ENCODE measurements at regions not wholly inside any gene's neighbourhood (a gene's known extent, or its start where the extent isn't known, plus 50 kb on each side); places are given as distances from the start of the nearest gene placed in this dataset.
"Not testable (repeated sequence)": the region's sequence is repeated elsewhere in the genome, so short reads cannot be mapped to it uniquely, and the experiment has no call there.

DNA sequence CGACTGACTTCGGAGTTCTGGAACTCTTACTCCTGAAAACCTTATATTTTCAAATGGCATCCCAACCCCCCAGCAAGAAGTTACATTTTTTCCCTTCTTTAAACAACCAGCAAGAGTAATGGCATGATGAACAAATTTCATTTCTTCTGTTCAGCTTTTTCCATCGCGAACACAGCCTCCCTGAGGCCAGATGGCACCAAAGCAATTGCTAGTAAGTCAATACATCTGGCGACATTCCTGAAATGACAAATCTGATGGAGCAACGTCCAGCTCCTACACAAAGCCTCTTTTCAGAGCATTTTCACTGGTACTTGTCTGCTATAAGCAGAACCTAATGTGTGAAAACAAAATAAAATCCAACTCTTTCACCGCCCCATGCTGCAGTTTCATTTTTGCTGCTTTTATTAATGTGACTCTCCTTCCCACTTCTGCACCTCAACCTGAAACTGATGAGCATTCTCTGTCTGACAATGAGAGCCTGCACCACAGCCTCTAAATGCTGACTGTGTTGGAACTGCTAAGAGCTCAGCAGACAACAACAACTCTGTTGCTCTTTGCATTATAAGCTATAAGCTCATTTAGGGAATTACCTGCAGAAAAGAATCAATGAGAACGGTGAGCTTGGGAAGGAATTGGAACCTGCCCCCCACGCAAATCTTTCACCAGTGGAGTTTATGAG lies 229.8 kb downstream of the FGFR2 start:
- WGBS = 62% methylated on average over 9 of the region's 9 CpGs
- DNase-seq (ENCODE audit: extremely low spot score) = no peak
- H3K4me3 ChIP-seq (ENCODE audit: low read depth, low read length) = no peak overlapping the region

DNA sequence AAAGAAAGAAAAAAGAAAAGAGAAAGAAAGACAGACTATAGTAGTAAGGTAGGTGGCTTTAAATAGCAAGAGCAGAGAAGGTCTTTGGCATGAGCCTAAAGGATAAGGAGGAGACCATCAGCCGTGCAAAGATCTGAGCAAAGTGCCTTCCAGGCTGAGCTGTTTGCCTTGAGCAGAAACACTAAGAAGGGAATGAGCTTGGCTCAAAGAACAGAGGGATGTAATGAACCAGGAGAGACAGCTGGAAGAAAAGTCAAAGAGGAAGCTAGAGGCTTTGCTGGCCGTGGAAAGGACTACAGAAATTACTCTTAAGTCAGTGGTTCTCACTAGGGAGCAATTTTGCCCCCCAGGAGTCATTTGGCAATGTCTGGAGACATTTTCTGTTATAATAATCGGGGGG lies 228.6 kb downstream of the FGFR2 start:
- 48% methylated on average over 3 of the region's 3 CpGs for WGBS

More for the DNA sequence above, 229.8 kb downstream of the FGFR2 start:
- Histone ChIP-seq H3K27ac (ENCODE audit: low read depth) (no peak overlapping the region), H3K4me1 (ENCODE audit: insufficient read depth) (no peaks in the 10 kb centered on the region), H3K36me3 (ENCODE audit: insufficient read depth) (no peaks in the 10 kb centered on the region)

DNA sequence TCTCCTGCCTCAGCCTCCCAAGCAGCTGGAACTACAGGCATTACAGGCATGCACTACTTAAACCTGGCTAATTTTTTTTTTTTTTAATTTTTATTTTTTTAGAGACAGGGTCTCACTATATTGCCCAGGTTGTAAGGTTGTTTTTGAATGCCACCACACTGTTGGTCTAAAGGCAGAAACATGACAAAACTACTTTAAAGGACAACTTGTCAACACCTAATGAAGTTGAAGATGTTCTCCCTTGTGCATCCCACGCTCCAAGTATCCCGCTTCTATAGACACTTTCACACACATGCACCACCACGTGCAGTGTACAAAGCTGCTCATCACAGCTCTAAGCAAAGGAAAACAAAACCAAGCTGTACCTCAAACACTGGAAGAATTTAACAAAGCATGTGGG lies 226.4 kb downstream of the FGFR2 start:
- Histone ChIP-seq H3K4me1 (ENCODE audit: insufficient read depth) (no peaks in the 10 kb centered on the region), H3K36me3 (ENCODE audit: insufficient read depth) (no peaks in the 10 kb centered on the region), H3K4me3 (ENCODE audit: low read depth, low read length) (no peak overlapping the region), H3K27ac (ENCODE audit: low read depth) (no peak overlapping the region)
- 79% methylated on average over 3 of the region's 3 CpGs for WGBS
- DNase-seq (ENCODE audit: extremely low spot score) = no peak

More for the DNA sequence above, 228.6 kb downstream of the FGFR2 start:
- Histone ChIP-seq H3K4me3 (ENCODE audit: low read depth, low read length) (no peak overlapping the region), H3K4me1 (ENCODE audit: insufficient read depth) (no peaks in the 10 kb centered on the region), H3K36me3 (ENCODE audit: insufficient read depth) (no peaks in the 10 kb centered on the region), H3K27ac (ENCODE audit: low read depth) (no peak overlapping the region)
- no peak for DNase-seq (ENCODE audit: extremely low spot score)

DNA sequence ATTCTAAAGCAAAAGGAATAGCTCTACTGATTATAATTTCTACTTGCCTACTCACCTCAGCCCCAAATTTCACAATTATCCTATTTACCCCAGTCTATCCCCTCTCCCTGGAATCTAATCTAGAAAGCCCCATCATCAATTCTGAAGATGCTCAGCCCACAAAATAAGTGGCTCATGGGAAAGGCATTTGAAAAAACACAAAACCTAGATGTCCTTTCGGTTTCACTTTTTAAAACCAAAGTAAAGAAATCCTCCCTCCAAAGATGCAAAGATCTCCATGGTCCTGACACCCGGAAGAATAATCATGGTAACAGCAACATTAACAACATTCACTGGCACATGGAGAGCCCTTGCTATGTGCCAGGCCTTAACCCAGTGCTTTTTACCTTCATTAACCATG lies 224.8 kb downstream of the FGFR2 start:
- H3K4me3 ChIP-seq (ENCODE audit: low read depth, low read length) = no peak overlapping the region
- H3K27ac ChIP-seq (ENCODE audit: low read depth) = no peak overlapping the region
- no peaks in the 10 kb centered on the region for H3K4me1 ChIP-seq (ENCODE audit: insufficient read depth)
- DNase-seq (ENCODE audit: extremely low spot score) = no peak
- no peaks in the 10 kb centered on the region for H3K36me3 ChIP-seq (ENCODE audit: insufficient read depth)
- 83% methylated on average over 2 of the region's 2 CpGs for WGBS

DNA sequence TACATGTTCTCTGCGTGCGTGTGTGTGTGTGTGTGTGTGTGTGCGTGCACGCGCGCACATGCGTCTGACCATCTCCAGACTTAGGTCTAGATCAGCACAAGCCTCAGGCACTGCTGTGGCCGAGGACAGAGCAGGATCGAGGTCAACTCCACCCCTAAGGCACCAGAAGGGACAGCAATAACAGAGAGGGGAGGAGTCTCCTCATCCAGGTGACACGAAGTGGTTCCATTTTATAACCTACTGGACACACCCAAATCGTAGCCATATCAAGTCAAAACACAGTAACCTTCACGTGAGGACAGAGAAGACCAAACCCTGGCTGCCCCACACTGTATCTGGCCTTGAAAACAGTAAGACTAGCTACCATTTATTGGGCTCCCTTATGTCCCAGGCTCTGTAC lies 224.1 kb downstream of the FGFR2 start:
- Histone ChIP-seq H3K27ac (ENCODE audit: low read depth) (no peak overlapping the region), H3K36me3 (ENCODE audit: insufficient read depth) (no peaks in the 10 kb centered on the region), H3K4me1 (ENCODE audit: insufficient read depth) (no peaks in the 10 kb centered on the region), H3K4me3 (ENCODE audit: low read depth, low read length) (no peak overlapping the region)
- no peak for DNase-seq (ENCODE audit: extremely low spot score)
- WGBS = 93% methylated on average over 12 of the region's 12 CpGs

DNA sequence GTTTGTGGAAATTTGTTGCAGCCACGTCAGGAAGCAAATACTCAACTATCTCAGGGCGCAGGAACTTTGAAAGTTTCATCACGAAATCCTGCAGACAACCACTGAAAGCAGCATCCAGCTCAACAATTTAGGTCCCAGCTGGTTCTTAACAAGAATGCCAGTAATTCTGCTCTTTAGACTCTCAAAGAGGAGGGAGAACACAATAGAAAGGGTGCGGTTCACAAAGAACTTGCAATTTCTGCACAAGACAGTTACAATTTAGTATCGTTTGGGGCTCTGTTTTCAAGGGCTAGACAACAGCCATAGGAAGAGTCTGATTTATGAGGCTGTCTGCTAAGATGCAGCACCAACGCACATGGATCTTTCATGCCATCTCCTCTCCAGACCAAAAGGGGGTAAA lies 223.1 kb downstream of the FGFR2 start:
- Histone ChIP-seq H3K4me3 (ENCODE audit: low read depth, low read length) (no peak overlapping the region), H3K4me1 (ENCODE audit: insufficient read depth) (no peaks in the 10 kb centered on the region), H3K27ac (ENCODE audit: low read depth) (no peak overlapping the region), H3K36me3 (ENCODE audit: insufficient read depth) (no peaks in the 10 kb centered on the region)
- DNase-seq (ENCODE audit: extremely low spot score) = no peak
- WGBS = 70% methylated on average over 6 of the region's 6 CpGs

DNA sequence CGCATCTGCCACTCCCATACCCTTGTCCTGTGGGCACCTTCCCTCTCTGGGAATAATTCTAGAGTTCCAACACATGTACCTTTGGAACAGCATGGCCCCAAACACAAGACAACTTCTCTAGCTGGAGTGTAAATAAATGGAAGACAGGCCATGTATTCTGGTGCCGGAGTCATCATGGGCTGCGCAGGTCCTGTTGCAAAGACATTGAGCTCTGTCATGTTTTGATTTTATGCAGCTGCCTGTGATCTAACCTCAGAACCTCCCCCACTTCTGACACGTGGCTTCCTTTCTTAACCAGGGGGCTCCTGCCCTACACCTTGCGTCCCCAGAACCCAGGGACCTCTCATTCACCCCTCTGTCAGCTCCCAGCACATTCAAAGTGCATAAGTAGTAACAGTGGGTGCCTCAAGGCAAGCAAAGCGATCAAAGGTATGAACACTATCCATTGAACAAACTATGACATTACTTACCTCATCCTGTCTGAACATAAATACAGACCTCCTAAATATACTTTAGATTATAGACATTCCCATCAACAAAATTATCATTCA lies 219.9 kb downstream of the FGFR2 start:
- Histone ChIP-seq H3K27ac (ENCODE audit: low read depth) (no peak overlapping the region), H3K4me3 (ENCODE audit: low read depth, low read length) (no peak overlapping the region), H3K4me1 (ENCODE audit: insufficient read depth) (no peaks in the 10 kb centered on the region), H3K36me3 (ENCODE audit: insufficient read depth) (no peaks in the 10 kb centered on the region)
- WGBS = 84% methylated on average over 6 of the region's 6 CpGs
- no peak for DNase-seq (ENCODE audit: extremely low spot score)

DNA sequence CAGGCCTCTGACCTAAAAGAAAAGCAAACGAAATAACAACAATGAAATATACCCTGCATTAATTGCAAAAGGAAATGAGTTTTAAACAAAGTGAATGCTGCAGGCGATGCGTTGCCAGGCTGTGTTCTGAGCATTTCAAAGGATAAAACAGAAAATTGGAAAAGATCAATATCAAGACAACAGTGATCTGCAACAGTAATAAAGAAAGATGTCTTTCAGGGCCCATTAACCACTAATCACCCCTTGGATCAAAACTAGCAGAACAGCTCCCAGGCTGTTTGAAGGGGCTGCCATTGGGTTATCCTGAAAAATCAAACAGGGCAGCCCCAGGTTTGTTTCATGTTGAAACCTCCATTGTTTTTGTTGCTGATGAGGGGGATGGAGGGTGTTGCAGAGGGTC lies 219.2 kb downstream of the FGFR2 start:
- no peak for DNase-seq (ENCODE audit: extremely low spot score)
- Histone ChIP-seq H3K36me3 (ENCODE audit: insufficient read depth) (no peaks in the 10 kb centered on the region), H3K4me1 (ENCODE audit: insufficient read depth) (no peaks in the 10 kb centered on the region), H3K4me3 (ENCODE audit: low read depth, low read length) (no peak overlapping the region), H3K27ac (ENCODE audit: low read depth) (no peak overlapping the region)
- 89% methylated on average over 3 of the region's 3 CpGs for WGBS

DNA sequence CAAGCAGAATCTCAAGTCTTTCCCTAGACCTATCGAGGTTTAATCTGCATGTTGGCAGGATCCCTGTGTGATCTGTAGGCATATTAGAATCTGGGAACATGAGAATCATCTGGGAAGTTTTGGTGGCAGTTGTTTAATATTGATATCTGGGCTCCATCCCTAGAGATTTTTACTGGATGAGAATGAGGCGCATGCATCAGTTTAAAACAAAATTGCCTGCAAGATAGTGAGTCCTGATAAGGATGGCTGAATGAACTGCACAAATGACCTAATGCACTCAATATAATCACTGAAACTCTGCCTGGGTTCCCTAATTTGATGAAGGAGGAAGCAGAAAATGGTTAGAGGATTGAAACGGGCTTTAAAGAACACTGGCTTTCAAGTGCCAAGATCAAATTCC lies 218.0 kb downstream of the FGFR2 start:
- no peak overlapping the region for H3K27ac ChIP-seq (ENCODE audit: low read depth)
- H3K4me1 ChIP-seq (ENCODE audit: insufficient read depth) = no peaks in the 10 kb centered on the region
- H3K36me3 ChIP-seq (ENCODE audit: insufficient read depth) = no peaks in the 10 kb centered on the region
- 65% methylated on average over 3 of the region's 3 CpGs for WGBS
- H3K4me3 ChIP-seq (ENCODE audit: low read depth, low read length) = no peak overlapping the region
- no peak for DNase-seq (ENCODE audit: extremely low spot score)

DNA sequence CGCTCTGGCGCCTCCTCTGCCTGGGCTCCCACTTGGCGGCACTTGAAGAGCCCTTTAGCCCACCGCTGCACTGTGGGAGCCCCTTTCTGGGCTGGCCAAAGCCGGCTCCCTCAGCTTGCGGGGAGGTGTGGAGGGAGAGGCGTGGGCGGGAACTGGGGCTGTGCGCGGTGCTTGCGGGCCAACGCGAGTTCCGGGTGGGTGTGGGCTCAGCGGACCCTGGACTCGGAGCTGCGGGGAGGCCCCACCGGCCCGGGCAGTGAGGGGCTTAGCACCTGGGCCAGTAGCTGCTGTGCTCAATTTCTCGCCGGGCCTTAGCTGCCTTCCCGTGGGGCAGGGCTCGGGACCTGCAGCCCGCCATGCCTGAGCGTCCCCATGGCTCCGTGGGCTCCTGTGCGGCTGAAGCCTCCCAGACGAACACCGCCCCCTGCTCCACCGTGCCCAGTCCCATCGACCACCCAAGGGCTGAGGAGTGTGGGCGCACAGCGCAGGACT lies 216.2 kb downstream of the FGFR2 start:
- not testable (repeated sequence) for DNase-seq (ENCODE audit: extremely low spot score); H3K36me3 ChIP-seq (ENCODE audit: insufficient read depth); H3K4me1 ChIP-seq (ENCODE audit: insufficient read depth); H3K27ac ChIP-seq (ENCODE audit: low read depth); H3K4me3 ChIP-seq (ENCODE audit: low read depth, low read length)
- 97% methylated on average over 33 of the region's 33 CpGs for WGBS

DNA sequence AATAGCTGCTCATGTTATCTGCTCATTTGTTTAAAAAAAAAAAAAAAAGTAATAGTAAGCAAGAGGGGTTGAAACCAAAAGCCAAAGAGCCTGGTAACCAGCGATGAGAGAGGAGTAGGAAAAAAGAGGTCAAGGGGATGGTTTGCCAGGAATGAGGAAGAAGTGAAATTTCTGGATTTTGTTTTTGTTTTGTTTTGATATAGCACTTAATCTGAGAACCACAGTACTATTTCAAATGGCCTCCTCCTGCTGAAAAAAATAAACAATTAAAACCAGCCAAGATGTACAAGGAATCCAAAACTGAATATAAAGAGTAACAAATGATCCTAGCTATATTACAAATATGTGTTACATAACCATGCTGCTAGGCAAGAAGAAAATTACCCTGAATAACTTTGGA lies 213.1 kb downstream of the FGFR2 start:
- Histone ChIP-seq H3K4me3 (ENCODE audit: low read depth, low read length) (no peak overlapping the region), H3K4me1 (ENCODE audit: insufficient read depth) (no peaks in the 10 kb centered on the region), H3K27ac (ENCODE audit: low read depth) (no peak overlapping the region), H3K36me3 (ENCODE audit: insufficient read depth) (no peaks in the 10 kb centered on the region)
- WGBS = 73% methylated on average over 1 of the region's 1 CpG
- DNase-seq (ENCODE audit: extremely low spot score) = no peak

DNA sequence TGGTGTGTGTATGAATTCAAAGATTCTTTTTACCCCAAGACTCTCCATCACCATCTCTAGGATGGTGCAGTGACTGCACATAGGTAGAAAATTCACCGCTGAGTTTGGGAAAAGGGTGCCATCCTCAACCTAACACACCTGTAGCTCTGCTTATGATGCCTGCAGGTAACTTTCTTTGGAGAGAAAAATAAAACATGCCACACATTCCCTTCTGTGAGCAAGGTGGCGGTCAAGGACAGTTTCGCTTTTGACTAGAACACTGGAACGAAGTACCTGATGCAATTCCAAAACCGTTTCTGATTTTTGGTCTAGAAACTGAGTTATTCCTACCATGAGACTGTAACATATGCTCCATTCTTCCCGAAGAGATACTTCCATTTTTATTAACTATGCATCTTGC lies 205.6 kb downstream of the FGFR2 start:
- WGBS = 86% methylated on average over 6 of the region's 6 CpGs
- Histone ChIP-seq H3K4me1 (ENCODE audit: insufficient read depth) (no peaks in the 10 kb centered on the region), H3K36me3 (ENCODE audit: insufficient read depth) (no peaks in the 10 kb centered on the region), H3K4me3 (ENCODE audit: low read depth, low read length) (no peak overlapping the region), H3K27ac (ENCODE audit: low read depth) (no peak overlapping the region)
- DNase-seq (ENCODE audit: extremely low spot score) = no peak

DNA sequence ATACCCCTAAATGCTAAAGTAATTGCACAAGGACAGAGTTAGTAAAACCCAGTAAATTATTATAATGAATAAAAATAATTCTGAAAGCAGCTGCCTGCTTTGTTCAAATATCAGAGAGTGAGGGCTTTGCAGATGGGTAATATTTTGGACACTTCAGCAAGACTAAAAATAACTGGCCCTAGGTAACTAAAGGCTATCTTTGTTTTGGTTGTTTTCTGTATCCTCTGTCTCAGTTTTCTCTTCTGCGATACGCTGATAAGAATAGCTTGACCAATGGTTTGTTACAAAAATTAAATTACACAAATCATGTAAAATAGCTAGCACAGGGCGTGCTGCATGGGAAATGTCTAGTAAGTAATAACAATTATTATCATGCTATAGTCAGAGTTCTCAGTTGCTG lies 204.7 kb downstream of the FGFR2 start:
- Histone ChIP-seq H3K27ac (ENCODE audit: low read depth) (no peak overlapping the region), H3K36me3 (ENCODE audit: insufficient read depth) (no peaks in the 10 kb centered on the region), H3K4me3 (ENCODE audit: low read depth, low read length) (no peak overlapping the region), H3K4me1 (ENCODE audit: insufficient read depth) (no peaks in the 10 kb centered on the region)
- WGBS = 50% methylated on average over 3 of the region's 3 CpGs
- no peak for DNase-seq (ENCODE audit: extremely low spot score)

DNA sequence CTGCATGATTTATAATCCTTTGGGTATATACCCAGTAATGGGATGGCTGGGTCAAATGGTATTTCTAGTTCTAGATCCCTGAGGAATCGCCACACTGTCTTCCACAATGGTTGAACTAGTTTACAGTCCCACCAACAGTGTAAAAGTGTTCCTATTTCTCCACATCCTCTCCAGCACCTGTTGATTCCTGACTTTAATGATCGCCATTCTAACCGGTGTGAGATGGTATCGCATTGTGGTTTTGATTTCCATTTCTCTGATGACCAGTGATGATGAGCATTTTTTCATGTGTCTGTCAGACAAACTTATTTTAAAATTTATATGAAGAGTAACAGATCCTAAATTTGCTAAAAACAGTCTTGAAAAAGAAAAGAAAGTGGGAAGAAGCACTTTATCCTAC lies 197.7 kb downstream of the FGFR2 start:
- H3K36me3 ChIP-seq (ENCODE audit: insufficient read depth); H3K4me3 ChIP-seq (ENCODE audit: low read depth, low read length); DNase-seq (ENCODE audit: extremely low spot score); H3K27ac ChIP-seq (ENCODE audit: low read depth); H3K4me1 ChIP-seq (ENCODE audit: insufficient read depth): not testable (repeated sequence)
- WGBS = 96% methylated on average over 3 of the region's 4 CpGs
